NT2/D1 (cell line): ENCODE measurements at regions not wholly inside any gene's neighbourhood (a gene's known extent, or its start where the extent isn't known, plus 50 kb on each side); places are given as distances from the start of the nearest gene placed in this dataset.

Experiments
- SUZ12 ChIP-seq: IDR thresholded peaks from 2 replicates; pipeline ENCODE4 v1.6.1; 2011; ENCODE audit not compliant: insufficient read length, insufficient read depth; ENCODE audit errors: extremely low read depth
- YY1 ChIP-seq: IDR thresholded peaks from 2 replicates; pipeline ENCODE4 v1.6.1; 2011; ENCODE audit not compliant: insufficient read length, insufficient read depth
- ZNF274 ChIP-seq: IDR thresholded peaks from 2 replicates; pipeline ENCODE4 v1.6.1; 2011; ENCODE audit warnings: mild to moderate bottlenecking, low read depth, low read length

DNA sequence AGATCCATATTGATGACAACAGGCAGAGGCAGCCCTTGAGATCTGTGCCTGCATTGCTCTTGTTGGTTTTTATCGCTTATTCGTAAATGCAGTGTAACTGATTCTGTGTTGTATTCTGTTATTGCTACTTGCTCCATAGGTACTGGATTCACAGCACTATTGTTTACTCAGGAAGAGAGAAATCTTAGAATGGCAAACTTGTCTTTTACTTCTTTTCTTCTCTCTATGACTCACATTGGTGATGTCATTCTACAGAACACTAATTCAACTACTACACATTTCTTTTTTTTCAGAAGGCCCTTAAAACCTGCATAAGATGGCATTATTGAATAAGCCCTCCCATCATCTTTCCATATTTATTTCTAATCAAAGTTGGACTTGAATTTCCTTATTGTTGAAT, 201.0 kb upstream of the GBE1 start:
- TF ChIP-seq ZNF274, result no peak
- TF ChIP-seq YY1, result no peak
- no peak for TF ChIP-seq SUZ12
